ENCODE measurements at regions not wholly inside any gene's neighbourhood (a gene's known extent, or its start where the extent isn't known, plus 50 kb on each side); places are given as distances from the start of the nearest gene placed in this dataset.

- H3K27me3 ChIP-seq (ENCODE audit: control insufficient read depth, low read length): no peaks in the 10 kb centered on the region
- H3K9me2 ChIP-seq (replicated peaks; ENCODE audit: control insufficient read depth, low read length): no peaks in the 10 kb centered on the region
These were observed 451.7 kb downstream of the QKI start for GRCh38 chr6:163866192-163866591.

GRCh38 chr6:163863565-163863964, 449.0 kb downstream of the QKI start:
- no peaks in the 10 kb centered on the region for H4K20me1 ChIP-seq (ENCODE audit: control insufficient read depth, insufficient read depth, low read depth, low read length)
- no peak overlapping the region for H3K27ac ChIP-seq (ENCODE audit: low read depth, low read length)
- no peaks in the 10 kb centered on the region for H3F3A ChIP-seq (ENCODE audit: control insufficient read depth, insufficient read depth)
- H3K9me2 ChIP-seq (replicated peaks; ENCODE audit: control insufficient read depth, low read length): no peaks in the 10 kb centered on the region
- H3K4me1 ChIP-seq (ENCODE audit: control insufficient read depth, low read length): no peaks in the 10 kb centered on the region
- H3K9me3 ChIP-seq (ENCODE audit: control insufficient read depth, insufficient read depth, low read length): no peaks in the 10 kb centered on the region
- no peaks in the 10 kb centered on the region for H3K36me3 ChIP-seq (ENCODE audit: control insufficient read depth, low read length)
- no peak overlapping the region for H3K4me3 ChIP-seq (ENCODE audit: low read length)
- H3K4me2 ChIP-seq (ENCODE audit: low read length): no peak overlapping the region
- H3K27me3 ChIP-seq (ENCODE audit: control insufficient read depth, low read length): peaks cover 7% of the 10 kb centered on the region; the same call in 1 of the 2 replicates
- TF ChIP-seq, protein P1, sequence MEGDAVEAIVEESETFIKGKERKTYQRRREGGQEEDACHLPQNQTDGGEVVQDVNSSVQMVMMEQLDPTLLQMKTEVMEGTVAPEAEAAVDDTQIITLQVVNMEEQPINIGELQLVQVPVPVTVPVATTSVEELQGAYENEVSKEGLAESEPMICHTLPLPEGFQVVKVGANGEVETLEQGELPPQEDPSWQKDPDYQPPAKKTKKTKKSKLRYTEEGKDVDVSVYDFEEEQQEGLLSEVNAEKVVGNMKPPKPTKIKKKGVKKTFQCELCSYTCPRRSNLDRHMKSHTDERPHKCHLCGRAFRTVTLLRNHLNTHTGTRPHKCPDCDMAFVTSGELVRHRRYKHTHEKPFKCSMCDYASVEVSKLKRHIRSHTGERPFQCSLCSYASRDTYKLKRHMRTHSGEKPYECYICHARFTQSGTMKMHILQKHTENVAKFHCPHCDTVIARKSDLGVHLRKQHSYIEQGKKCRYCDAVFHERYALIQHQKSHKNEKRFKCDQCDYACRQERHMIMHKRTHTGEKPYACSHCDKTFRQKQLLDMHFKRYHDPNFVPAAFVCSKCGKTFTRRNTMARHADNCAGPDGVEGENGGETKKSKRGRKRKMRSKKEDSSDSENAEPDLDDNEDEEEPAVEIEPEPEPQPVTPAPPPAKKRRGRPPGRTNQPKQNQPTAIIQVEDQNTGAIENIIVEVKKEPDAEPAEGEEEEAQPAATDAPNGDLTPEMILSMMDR (IDR thresholded peaks at IDR 0.05; ENCODE audit: low read depth, low read length, poor library complexity, severe bottlenecking): no peak
- TF ChIP-seq EZH2phosphoT487 (IDR thresholded peaks at IDR 0.05; ENCODE audit: borderline replicate concordance, low read length): no peak
- H3K79me2 ChIP-seq (ENCODE audit: control insufficient read depth, low read length): no peaks in the 10 kb centered on the region

More at GRCh38 chr6:163866192-163866591, 451.7 kb downstream of the QKI start:
- no peak overlapping the region for H3K4me3 ChIP-seq (ENCODE audit: low read length)
- no peak overlapping the region for H3K4me2 ChIP-seq (ENCODE audit: low read length)
- H3K79me2 ChIP-seq (ENCODE audit: control insufficient read depth, low read length): no peaks in the 10 kb centered on the region
- H4K20me1 ChIP-seq (ENCODE audit: control insufficient read depth, insufficient read depth, low read depth, low read length): no peaks in the 10 kb centered on the region
- no peaks in the 10 kb centered on the region for H3F3A ChIP-seq (ENCODE audit: control insufficient read depth, insufficient read depth)
- no peaks in the 10 kb centered on the region for H3K36me3 ChIP-seq (ENCODE audit: control insufficient read depth, low read length)
- H3K9me3 ChIP-seq (ENCODE audit: control insufficient read depth, insufficient read depth, low read length): no peaks in the 10 kb centered on the region
- TF ChIP-seq, protein P1 (IDR thresholded peaks at IDR 0.05; ENCODE audit: low read depth, low read length, poor library complexity, severe bottlenecking): no peak
- no peak for TF ChIP-seq EZH2phosphoT487 (IDR thresholded peaks at IDR 0.05; ENCODE audit: borderline replicate concordance, low read length)
- no peak overlapping the region for H3K27ac ChIP-seq (ENCODE audit: low read depth, low read length)
- no peaks in the 10 kb centered on the region for H3K4me1 ChIP-seq (ENCODE audit: control insufficient read depth, low read length)

DNA sequence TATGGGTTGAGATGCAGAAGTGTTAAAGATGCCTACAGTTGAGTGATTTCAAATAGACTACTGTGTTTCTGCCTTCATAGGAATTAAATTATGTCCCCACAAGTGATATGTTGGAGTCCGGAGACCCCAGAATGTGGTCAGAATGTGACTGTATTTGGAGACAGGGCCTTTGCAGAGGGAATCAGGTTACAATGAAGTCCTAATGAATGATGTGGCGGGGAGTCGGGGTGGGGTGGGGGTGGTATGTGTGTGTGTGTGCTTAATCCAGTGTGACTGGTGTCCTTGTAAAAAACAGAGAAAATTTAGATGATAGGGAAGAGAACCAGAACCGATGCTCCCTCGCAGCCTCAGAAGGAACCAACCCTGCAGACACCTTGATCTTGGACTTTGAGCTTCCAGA, 448.2 kb downstream of the QKI start:
- TF ChIP-seq, protein P1 (IDR thresholded peaks at IDR 0.05; ENCODE audit: low read depth, low read length, poor library complexity, severe bottlenecking): no peak
- TF ChIP-seq EZH2phosphoT487 (IDR thresholded peaks at IDR 0.05; ENCODE audit: borderline replicate concordance, low read length): no peak
- Histone ChIP-seq H3K36me3 (ENCODE audit: control insufficient read depth, low read length) (no peaks in the 10 kb centered on the region), H3K4me1 (ENCODE audit: control insufficient read depth, low read length) (no peaks in the 10 kb centered on the region), H3K79me2 (ENCODE audit: control insufficient read depth, low read length) (no peaks in the 10 kb centered on the region), H3K27me3 (ENCODE audit: control insufficient read depth, low read length) (peaks cover 7% of the 10 kb centered on the region; the same call in 1 of the 2 replicates), H3K27ac (ENCODE audit: low read depth, low read length) (no peak overlapping the region), H3K9me3 (ENCODE audit: control insufficient read depth, insufficient read depth, low read length) (no peaks in the 10 kb centered on the region), H3K4me3 (ENCODE audit: low read length) (no peak overlapping the region), H4K20me1 (ENCODE audit: control insufficient read depth, insufficient read depth, low read depth, low read length) (no peaks in the 10 kb centered on the region), H3K4me2 (ENCODE audit: low read length) (no peak overlapping the region), H3F3A (ENCODE audit: control insufficient read depth, insufficient read depth) (no peaks in the 10 kb centered on the region), H3K9me2 (replicated peaks; ENCODE audit: control insufficient read depth, low read length) (no peaks in the 10 kb centered on the region)
